Mucosa of gallbladder (tissue), 1 donor: ENCODE measurements at regions not wholly inside any gene's neighbourhood (a gene's known extent, or its start where the extent isn't known, plus 50 kb on each side); places are given as distances from the start of the nearest gene placed in this dataset.

ENCODE experiments used
- DNase-seq: peaks from one replicate; pipeline ENCODE4 v3.0.0-alpha.2; 2020; ENCODE audit warnings: low spot score
- donor health status: DM: no; HTN: no; CAD: no.

DNA sequence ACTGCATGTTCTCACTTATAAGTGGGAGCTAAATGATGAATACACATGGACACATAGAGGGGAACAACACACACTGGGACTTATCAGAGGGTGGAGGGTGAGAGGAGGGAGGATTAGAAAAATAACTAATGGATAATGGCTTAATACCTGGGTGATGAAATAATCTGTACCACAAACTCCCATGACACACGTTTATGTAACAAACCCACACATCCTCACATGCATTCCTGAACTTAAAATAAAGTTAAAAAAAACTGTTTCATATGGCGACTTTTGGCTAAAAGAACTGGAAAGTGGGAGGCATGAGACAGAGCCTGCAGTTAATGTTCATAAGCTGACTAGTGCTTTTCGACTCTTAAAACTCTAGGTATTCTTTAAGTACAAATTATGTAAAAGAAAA is 98.9 kb upstream of the NPFFR2 start:
- DNase-seq, result no peak

DNA sequence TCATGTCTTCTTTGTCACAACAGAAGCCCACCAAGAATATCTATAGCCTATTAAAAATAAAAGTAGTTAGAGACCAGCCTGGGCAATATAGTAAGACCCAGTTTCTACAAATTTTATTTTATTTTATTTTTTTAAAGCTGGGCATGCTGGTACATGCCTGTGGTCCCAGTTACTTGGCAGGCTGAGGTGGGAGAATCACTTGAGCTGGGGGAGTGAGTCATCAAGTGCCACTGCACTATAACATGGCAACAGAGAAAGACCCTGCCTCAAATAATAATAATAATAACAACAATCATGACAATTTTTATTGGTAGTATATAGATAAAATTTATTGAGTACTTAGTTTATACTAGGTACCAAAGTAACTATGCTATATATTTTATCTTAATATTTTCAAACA is 93.0 kb upstream of the NPFFR2 start:
- DNase-seq, result no peak

DNA sequence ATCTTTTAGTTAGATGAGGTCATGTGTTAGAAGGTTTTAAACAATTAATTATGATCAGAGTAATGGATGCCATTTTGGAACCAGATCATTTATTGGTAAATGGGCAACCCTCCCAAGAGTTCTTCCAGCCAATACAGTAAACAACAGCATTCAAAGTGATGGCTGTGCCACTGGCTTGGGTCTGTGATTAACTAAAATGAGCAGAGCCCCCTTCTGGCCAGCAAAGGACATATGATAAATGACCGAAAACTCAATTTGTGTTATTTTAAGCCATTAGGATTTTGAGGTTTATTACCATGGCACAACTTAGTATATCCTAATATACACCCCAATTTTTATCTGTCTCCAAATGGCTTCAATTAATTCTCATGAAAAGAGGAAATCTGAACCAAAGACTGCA is 90.8 kb upstream of the NPFFR2 start:
- DNase-seq, result no peak

DNA sequence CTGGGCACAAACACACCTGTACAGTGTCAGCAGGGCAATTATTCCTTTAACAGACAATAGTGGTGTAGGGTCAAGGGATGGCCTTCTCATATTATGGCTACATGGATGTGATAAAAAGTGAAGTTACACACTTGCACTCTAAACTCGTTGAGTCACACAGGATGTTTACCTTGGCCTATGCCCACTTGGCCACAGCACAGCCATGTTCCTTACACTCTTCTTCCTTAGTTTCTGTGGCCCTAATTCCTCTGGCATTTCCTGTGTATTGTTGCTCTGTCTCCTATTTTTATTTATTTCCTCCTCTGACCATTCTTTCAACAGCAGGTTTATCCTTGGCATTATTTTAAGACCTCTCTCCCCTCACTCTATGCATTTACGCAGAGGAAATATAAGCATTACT is 86.8 kb upstream of the NPFFR2 start:
- DNase-seq, result no peak

DNA sequence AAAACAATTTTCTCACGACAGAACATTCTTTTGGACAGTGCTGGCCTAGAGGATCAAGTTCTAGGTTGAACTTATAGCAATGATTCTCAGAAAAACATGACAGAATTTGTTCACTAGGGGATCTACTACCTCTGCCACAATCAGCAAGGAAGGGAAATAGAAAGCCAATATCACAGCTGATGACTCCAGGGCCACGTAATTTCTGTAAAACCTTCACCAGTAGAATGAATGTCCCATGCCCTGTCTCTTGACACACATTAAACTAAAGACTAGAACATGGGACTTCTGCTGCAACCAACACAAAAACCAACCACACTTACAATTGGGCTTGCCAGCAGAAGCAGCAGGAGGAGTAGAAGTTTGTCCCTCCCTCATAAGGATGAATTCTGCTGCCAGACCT is 86.0 kb upstream of the NPFFR2 start:
- no peak for DNase-seq

DNA sequence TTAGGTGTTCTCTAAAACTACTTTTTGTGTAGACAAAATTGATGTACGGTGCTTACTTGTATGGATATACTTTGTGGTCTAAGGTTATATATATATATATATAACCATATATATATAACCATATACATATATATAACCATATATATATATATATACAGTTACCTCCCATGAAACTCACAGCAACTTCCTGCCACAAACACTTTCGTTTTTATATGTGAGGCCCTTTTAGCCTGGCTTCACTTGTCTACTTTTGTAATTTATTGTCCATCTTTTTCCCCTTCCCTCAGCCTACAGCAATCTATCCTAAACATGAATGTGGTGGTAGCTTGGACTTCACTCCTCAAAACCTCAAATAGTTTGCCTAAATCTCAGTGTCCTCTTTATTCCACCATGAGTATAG is 72.8 kb upstream of the NPFFR2 start:
- no peak for DNase-seq

DNA sequence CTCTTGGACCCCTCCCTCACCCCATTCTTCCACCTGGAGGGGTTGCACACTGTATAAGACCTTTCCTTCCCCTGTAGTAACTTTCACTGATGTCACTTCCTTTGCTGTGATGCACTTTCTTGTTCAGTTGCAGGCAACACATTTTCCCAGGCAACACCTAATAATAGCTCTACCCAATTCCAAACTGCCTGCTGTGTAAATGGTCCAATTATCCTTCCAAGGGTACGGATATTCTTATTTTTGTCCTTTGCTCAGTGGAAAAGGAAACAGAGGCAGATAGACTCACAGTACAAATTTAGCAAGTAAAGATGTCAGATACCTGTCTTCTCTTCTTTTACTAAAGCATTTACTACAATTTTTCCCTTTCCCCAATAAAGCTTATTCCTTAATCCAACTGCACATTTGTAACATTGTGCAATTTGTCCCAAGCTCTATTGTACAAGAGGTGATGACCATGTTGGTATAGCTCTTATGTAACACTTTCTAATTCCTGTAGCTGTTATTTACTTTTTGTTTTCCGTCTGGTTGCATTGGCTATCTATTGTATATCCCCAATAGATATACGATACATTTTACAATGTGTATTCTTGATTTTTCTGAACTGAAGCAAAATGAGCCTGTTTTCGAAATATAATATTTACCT is 69.1 kb upstream of the NPFFR2 start:
- DNase-seq, result no peak

DNA sequence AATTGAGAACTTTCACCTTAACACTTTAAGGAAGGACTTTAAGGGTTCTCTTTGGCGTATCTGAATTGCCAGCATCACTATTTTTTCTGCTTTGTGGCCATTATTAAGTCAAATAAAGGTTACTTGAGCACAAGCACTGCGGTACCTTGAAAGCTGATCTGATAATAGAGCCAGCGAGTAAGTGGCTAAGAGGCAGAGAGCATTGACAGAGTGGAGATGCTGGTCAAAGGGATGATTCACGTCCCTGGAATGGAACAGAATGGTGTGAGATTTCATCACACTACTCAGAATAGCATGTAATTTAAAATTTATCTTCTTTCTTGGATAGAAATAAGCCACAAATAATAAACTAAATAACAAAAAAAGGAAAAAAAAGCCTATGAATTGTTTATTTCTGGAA is 57.1 kb upstream of the NPFFR2 start:
- DNase-seq, result peak; percentile 34

DNA sequence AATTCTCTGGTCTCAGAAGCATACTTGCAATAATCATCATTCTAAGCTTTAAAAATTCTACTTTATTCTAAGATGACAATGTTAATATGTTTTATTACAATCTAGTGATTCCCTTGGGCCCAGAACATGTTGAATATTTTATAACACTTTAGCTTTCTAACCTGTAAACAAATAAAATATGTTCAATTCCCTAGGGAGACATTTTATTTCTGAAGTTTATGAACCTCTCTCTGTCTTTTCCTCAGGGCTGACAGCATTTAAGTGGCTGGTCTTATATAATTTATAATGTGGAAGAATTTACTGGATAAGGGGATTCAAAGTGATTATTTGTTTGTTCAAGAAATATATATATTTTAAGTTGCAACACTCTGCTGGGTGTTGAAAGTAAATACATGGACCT is 55.3 kb upstream of the NPFFR2 start:
- no peak for DNase-seq

DNA sequence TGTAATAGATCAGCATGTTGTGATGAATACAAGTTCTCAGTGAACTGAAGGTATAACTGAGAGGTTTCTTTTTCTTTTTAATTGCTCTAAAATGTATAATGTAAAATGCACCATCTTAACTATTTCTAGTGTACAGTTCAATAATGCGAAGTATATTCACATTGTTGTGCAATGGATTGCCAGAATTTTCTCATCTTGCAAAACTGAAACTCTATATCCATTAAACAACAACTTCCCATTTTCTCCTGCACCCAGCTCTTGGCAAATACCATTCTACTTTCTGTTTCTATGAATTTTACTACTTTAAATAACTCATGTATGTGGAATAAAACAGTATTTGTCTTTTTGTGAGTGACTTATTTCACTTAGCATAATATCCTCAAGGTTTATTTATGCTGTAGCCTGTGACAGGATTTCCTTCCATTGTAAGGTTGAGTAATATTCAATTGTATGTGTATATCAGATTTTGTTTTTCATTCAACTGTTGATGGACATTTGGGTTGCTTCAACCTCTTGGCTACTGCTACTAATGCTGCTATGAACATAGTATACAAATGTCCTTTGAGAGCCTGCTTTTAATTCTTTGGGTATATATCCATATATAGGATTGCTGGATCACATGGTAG is 53.5 kb upstream of the NPFFR2 start:
- DNase-seq, result no peak

DNA sequence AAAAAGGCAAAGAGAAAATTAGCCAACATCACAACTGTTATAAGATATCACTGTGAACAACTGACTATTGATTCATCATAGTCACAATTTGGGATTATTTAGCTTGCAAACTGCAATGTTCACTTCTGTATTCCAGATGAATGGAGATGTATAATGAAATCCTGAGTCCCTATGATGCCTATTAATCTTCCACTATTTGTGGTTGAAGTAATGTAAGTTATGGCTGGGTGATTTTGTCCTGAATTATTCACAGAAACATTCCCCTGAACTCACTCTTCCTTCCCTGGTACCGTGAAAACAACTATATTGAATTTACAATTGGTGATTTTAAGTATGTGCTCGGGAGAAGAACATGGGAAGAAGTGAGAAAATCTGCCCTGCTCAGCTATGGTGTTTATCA is 50.8 kb upstream of the NPFFR2 start:
- no peak for DNase-seq
